ENCODE measurements at regions not wholly inside any gene's neighbourhood (a gene's known extent, or its start where the extent isn't known, plus 50 kb on each side); places are given as distances from the start of the nearest gene placed in this dataset.
"Not testable (repeated sequence)": the region's sequence is repeated elsewhere in the genome, so short reads cannot be mapped to it uniquely, and the experiment has no call there.

GRCh38 chr2:57181315-57182038, 865.1 kb upstream of the VRK2 start:
- H3K9me3 Mint-ChIP-seq = peaks cover 12% of the 10 kb centered on the region
- H3K27ac Mint-ChIP-seq = no peak overlapping the region
- no peaks in the 10 kb centered on the region for H3K4me1 Mint-ChIP-seq (ENCODE audit: low read depth)
- no peaks in the 10 kb centered on the region for H3K27me3 Mint-ChIP-seq (ENCODE audit: low read depth)
- H3K36me3 Mint-ChIP-seq (ENCODE audit: low read depth) = no peaks in the 10 kb centered on the region
- no peak for DNase-seq (ENCODE audit: low spot score)
- no peak overlapping the region for H3K4me3 Mint-ChIP-seq

GRCh38 chr2:57182916-57183315, 863.7 kb upstream of the VRK2 start:
- Mint-ChIP-seq H3K27me3 (ENCODE audit: low read depth) (no peaks in the 10 kb centered on the region), H3K4me3 (no peak overlapping the region), H3K27ac (no peak overlapping the region), H3K9me3 (peaks cover 5% of the 10 kb centered on the region), H3K4me1 (ENCODE audit: low read depth) (no peaks in the 10 kb centered on the region), H3K36me3 (ENCODE audit: low read depth) (no peaks in the 10 kb centered on the region)
- no peak for DNase-seq (ENCODE audit: low spot score)

GRCh38 chr2:57185568-57185967, 861.0 kb upstream of the VRK2 start:
- Mint-ChIP-seq H3K27me3 (ENCODE audit: low read depth) (no peaks in the 10 kb centered on the region), H3K4me1 (ENCODE audit: low read depth) (no peaks in the 10 kb centered on the region), H3K27ac (no peak overlapping the region), H3K9me3 (no peaks in the 10 kb centered on the region), H3K4me3 (no peak overlapping the region), H3K36me3 (ENCODE audit: low read depth) (no peaks in the 10 kb centered on the region)
- no peak for DNase-seq (ENCODE audit: low spot score)

GRCh38 chr2:57190007-57190406, 856.6 kb upstream of the VRK2 start:
- no peak overlapping the region for H3K27ac Mint-ChIP-seq
- no peaks in the 10 kb centered on the region for H3K36me3 Mint-ChIP-seq (ENCODE audit: low read depth)
- H3K4me3 Mint-ChIP-seq = no peak overlapping the region
- H3K27me3 Mint-ChIP-seq (ENCODE audit: low read depth) = no peaks in the 10 kb centered on the region
- no peak for DNase-seq (ENCODE audit: low spot score)
- H3K9me3 Mint-ChIP-seq = no peaks in the 10 kb centered on the region
- no peaks in the 10 kb centered on the region for H3K4me1 Mint-ChIP-seq (ENCODE audit: low read depth)

GRCh38 chr2:57199663-57200062, 846.9 kb upstream of the VRK2 start:
- DNase-seq (ENCODE audit: low spot score) = no peak
- Mint-ChIP-seq H3K27me3 (ENCODE audit: low read depth) (no peaks in the 10 kb centered on the region), H3K4me3 (no peak overlapping the region), H3K36me3 (ENCODE audit: low read depth) (no peaks in the 10 kb centered on the region), H3K9me3 (peaks cover 23% of the 10 kb centered on the region), H3K4me1 (ENCODE audit: low read depth) (no peaks in the 10 kb centered on the region), H3K27ac (no peak overlapping the region)

- Mint-ChIP-seq H3K27ac (no peak overlapping the region), H3K4me1 (ENCODE audit: low read depth) (no peaks in the 10 kb centered on the region), H3K4me3 (no peak overlapping the region), H3K27me3 (ENCODE audit: low read depth) (no peaks in the 10 kb centered on the region), H3K36me3 (ENCODE audit: low read depth) (no peaks in the 10 kb centered on the region), H3K9me3 (peaks cover 7% of the 10 kb centered on the region)
- no peak for DNase-seq (ENCODE audit: low spot score)
Observed at GRCh38 chr2:57204364-57204763, 842.2 kb upstream of the VRK2 start.

- H3K4me3 Mint-ChIP-seq = no peak overlapping the region
- H3K9me3 Mint-ChIP-seq = peaks cover 7% of the 10 kb centered on the region
Observed at GRCh38 chr2:57205241-57205640, 841.4 kb upstream of the VRK2 start.

GRCh38 chr2:57207191-57207590, 839.4 kb upstream of the VRK2 start:
- H3K36me3 Mint-ChIP-seq (ENCODE audit: low read depth) = no peaks in the 10 kb centered on the region
- peaks cover 8% of the 10 kb centered on the region for H3K9me3 Mint-ChIP-seq
- DNase-seq (ENCODE audit: low spot score) = no peak
- no peak overlapping the region for H3K27ac Mint-ChIP-seq
- H3K4me1 Mint-ChIP-seq (ENCODE audit: low read depth) = no peaks in the 10 kb centered on the region
- H3K27me3 Mint-ChIP-seq (ENCODE audit: low read depth) = no peaks in the 10 kb centered on the region
- no peak overlapping the region for H3K4me3 Mint-ChIP-seq

More at GRCh38 chr2:57205241-57205640, 841.4 kb upstream of the VRK2 start:
- no peaks in the 10 kb centered on the region for H3K36me3 Mint-ChIP-seq (ENCODE audit: low read depth)
- DNase-seq (ENCODE audit: low spot score) = no peak
- H3K27ac Mint-ChIP-seq = no peak overlapping the region
- H3K4me1 Mint-ChIP-seq (ENCODE audit: low read depth) = no peaks in the 10 kb centered on the region
- no peaks in the 10 kb centered on the region for H3K27me3 Mint-ChIP-seq (ENCODE audit: low read depth)

- Mint-ChIP-seq H3K27me3 (ENCODE audit: low read depth) (no peaks in the 10 kb centered on the region), H3K4me3 (no peak overlapping the region), H3K4me1 (ENCODE audit: low read depth) (no peaks in the 10 kb centered on the region), H3K36me3 (ENCODE audit: low read depth) (no peaks in the 10 kb centered on the region), H3K9me3 (peaks cover 20% of the 10 kb centered on the region), H3K27ac (no peak overlapping the region)
- DNase-seq (ENCODE audit: low spot score) = no peak
Observed at GRCh38 chr2:57209799-57210198, 836.8 kb upstream of the VRK2 start.

- no peak overlapping the region for H3K27ac Mint-ChIP-seq
- H3K36me3 Mint-ChIP-seq (ENCODE audit: low read depth) = no peaks in the 10 kb centered on the region
- H3K4me3 Mint-ChIP-seq = no peak overlapping the region
- no peaks in the 10 kb centered on the region for H3K4me1 Mint-ChIP-seq (ENCODE audit: low read depth)
- peaks cover 26% of the 10 kb centered on the region for H3K9me3 Mint-ChIP-seq
- H3K27me3 Mint-ChIP-seq (ENCODE audit: low read depth) = no peaks in the 10 kb centered on the region
- no peak for DNase-seq (ENCODE audit: low spot score)
Observed at GRCh38 chr2:57210855-57211254, 835.8 kb upstream of the VRK2 start.

- DNase-seq (ENCODE audit: low spot score) = no peak
- Mint-ChIP-seq H3K36me3 (ENCODE audit: low read depth) (no peaks in the 10 kb centered on the region), H3K4me1 (ENCODE audit: low read depth) (no peaks in the 10 kb centered on the region), H3K27ac (no peak overlapping the region), H3K27me3 (ENCODE audit: low read depth) (no peaks in the 10 kb centered on the region), H3K4me3 (no peak overlapping the region), H3K9me3 (peaks cover 54% of the 10 kb centered on the region)
Observed at GRCh38 chr2:57217013-57217412, 829.6 kb upstream of the VRK2 start.

GRCh38 chr2:57218206-57218605, 828.4 kb upstream of the VRK2 start:
- Mint-ChIP-seq H3K27ac (no peak overlapping the region), H3K4me3 (no peak overlapping the region), H3K27me3 (ENCODE audit: low read depth) (no peaks in the 10 kb centered on the region), H3K36me3 (ENCODE audit: low read depth) (no peaks in the 10 kb centered on the region), H3K4me1 (ENCODE audit: low read depth) (no peaks in the 10 kb centered on the region), H3K9me3 (peaks cover 49% of the 10 kb centered on the region)
- DNase-seq (ENCODE audit: low spot score) = no peak

GRCh38 chr2:57229706-57230105, 816.9 kb upstream of the VRK2 start:
- not testable (repeated sequence) for DNase-seq (ENCODE audit: low spot score); H3K36me3 Mint-ChIP-seq (ENCODE audit: low read depth); H3K9me3 Mint-ChIP-seq; H3K27me3 Mint-ChIP-seq (ENCODE audit: low read depth); H3K4me1 Mint-ChIP-seq (ENCODE audit: low read depth); H3K4me3 Mint-ChIP-seq; H3K27ac Mint-ChIP-seq

- not testable (repeated sequence) for DNase-seq (ENCODE audit: low spot score); H3K27ac Mint-ChIP-seq; H3K27me3 Mint-ChIP-seq (ENCODE audit: low read depth); H3K4me3 Mint-ChIP-seq; H3K36me3 Mint-ChIP-seq (ENCODE audit: low read depth); H3K4me1 Mint-ChIP-seq (ENCODE audit: low read depth); H3K9me3 Mint-ChIP-seq
Observed at GRCh38 chr2:57232341-57232740, 814.3 kb upstream of the VRK2 start.

- not testable (repeated sequence) for H3K4me3 Mint-ChIP-seq; H3K27me3 Mint-ChIP-seq (ENCODE audit: low read depth); H3K36me3 Mint-ChIP-seq (ENCODE audit: low read depth); DNase-seq (ENCODE audit: low spot score); H3K4me1 Mint-ChIP-seq (ENCODE audit: low read depth); H3K27ac Mint-ChIP-seq
- peaks cover 59% of the 10 kb centered on the region for H3K9me3 Mint-ChIP-seq
Observed at GRCh38 chr2:57251495-57251894, 795.1 kb upstream of the VRK2 start.

All from T-helper 2 cell treated with Interferon-gamma antibody and Interleukin-4, amounts not matched to agents 5 μg/mL and 100 μg/mL, for 36 hours (primary cell).